ENCODE measurements at regions not wholly inside any gene's neighbourhood (a gene's known extent, or its start where the extent isn't known, plus 50 kb on each side); places are given as distances from the start of the nearest gene placed in this dataset.

DNA sequence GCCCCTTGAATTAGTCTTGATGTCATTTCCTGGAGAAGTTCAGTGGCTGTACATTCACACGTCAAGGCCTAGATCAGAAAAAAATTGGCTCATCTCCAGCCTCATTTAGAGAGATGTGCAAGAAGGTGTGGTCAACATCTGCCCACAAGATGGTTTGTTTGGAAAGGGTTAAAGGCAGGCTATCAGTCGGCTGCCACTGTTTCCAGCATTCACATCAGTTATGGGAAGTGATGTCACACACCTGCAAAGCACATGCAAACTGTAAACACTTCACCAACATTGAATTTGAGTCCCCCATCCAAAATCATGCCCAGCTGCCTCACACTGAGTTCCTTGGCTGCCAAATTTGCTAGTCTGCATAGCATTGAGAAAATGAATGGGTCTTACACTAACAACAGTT lies 498.3 kb upstream of the INTU start:
- TF ChIP-seq PPARA (CRISPR knock-in tag; IDR thresholded peaks at IDR 0.05; ENCODE audit: borderline replicate concordance) = no peak
- TF ChIP-seq CSDC2 (CRISPR knock-in tag; IDR thresholded peaks at IDR 0.05) = no peak
- TF ChIP-seq TCF4 (CRISPR knock-in tag; IDR thresholded peaks at IDR 0.05; ENCODE audit: borderline replicate concordance) = no peak
- TF ChIP-seq, protein P1, sequence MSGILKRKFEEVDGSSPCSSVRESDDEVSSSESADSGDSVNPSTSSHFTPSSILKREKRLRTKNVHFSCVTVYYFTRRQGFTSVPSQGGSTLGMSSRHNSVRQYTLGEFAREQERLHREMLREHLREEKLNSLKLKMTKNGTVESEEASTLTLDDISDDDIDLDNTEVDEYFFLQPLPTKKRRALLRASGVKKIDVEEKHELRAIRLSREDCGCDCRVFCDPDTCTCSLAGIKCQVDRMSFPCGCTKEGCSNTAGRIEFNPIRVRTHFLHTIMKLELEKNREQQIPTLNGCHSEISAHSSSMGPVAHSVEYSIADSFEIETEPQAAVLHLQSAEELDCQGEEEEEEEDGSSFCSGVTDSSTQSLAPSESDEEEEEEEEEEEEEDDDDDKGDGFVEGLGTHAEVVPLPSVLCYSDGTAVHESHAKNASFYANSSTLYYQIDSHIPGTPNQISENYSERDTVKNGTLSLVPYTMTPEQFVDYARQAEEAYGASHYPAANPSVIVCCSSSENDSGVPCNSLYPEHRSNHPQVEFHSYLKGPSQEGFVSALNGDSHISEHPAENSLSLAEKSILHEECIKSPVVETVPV (CRISPR knock-in tag; IDR thresholded peaks at IDR 0.05) = no peak
- TF ChIP-seq TOX (CRISPR knock-in tag; IDR thresholded peaks at IDR 0.05; ENCODE audit: borderline replicate concordance) = no peak
- TF ChIP-seq, protein P2, sequence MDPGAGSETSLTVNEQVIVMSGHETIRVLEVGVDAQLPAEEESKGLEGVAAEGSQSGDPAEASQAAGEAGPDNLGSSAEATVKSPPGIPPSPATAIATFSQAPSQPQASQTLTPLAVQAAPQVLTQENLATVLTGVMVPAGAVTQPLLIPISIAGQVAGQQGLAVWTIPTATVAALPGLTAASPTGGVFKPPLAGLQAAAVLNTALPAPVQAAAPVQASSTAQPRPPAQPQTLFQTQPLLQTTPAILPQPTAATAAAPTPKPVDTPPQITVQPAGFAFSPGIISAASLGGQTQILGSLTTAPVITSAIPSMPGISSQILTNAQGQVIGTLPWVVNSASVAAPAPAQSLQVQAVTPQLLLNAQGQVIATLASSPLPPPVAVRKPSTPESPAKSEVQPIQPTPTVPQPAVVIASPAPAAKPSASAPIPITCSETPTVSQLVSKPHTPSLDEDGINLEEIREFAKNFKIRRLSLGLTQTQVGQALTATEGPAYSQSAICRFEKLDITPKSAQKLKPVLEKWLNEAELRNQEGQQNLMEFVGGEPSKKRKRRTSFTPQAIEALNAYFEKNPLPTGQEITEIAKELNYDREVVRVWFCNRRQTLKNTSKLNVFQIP (CRISPR knock-in tag; IDR thresholded peaks at IDR 0.05; ENCODE audit: borderline replicate concordance, low read depth) = no peak
- no peak for TF ChIP-seq BACH2 (CRISPR knock-in tag; IDR thresholded peaks at IDR 0.05; ENCODE audit: borderline replicate concordance)
- TF ChIP-seq, protein P3, sequence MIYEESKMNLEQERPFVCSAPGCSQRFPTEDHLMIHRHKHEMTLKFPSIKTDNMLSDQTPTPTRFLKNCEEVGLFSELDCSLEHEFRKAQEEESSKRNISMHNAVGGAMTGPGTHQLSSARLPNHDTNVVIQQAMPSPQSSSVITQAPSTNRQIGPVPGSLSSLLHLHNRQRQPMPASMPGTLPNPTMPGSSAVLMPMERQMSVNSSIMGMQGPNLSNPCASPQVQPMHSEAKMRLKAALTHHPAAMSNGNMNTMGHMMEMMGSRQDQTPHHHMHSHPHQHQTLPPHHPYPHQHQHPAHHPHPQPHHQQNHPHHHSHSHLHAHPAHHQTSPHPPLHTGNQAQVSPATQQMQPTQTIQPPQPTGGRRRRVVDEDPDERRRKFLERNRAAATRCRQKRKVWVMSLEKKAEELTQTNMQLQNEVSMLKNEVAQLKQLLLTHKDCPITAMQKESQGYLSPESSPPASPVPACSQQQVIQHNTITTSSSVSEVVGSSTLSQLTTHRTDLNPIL (CRISPR knock-in tag; IDR thresholded peaks at IDR 0.05; ENCODE audit: low read depth) = no peak
- no peak for TF ChIP-seq ZNF565 (CRISPR knock-in tag; conservative IDR thresholded peaks at IDR 0.05; ENCODE audit: low read depth)
- TF ChIP-seq, protein P4, sequence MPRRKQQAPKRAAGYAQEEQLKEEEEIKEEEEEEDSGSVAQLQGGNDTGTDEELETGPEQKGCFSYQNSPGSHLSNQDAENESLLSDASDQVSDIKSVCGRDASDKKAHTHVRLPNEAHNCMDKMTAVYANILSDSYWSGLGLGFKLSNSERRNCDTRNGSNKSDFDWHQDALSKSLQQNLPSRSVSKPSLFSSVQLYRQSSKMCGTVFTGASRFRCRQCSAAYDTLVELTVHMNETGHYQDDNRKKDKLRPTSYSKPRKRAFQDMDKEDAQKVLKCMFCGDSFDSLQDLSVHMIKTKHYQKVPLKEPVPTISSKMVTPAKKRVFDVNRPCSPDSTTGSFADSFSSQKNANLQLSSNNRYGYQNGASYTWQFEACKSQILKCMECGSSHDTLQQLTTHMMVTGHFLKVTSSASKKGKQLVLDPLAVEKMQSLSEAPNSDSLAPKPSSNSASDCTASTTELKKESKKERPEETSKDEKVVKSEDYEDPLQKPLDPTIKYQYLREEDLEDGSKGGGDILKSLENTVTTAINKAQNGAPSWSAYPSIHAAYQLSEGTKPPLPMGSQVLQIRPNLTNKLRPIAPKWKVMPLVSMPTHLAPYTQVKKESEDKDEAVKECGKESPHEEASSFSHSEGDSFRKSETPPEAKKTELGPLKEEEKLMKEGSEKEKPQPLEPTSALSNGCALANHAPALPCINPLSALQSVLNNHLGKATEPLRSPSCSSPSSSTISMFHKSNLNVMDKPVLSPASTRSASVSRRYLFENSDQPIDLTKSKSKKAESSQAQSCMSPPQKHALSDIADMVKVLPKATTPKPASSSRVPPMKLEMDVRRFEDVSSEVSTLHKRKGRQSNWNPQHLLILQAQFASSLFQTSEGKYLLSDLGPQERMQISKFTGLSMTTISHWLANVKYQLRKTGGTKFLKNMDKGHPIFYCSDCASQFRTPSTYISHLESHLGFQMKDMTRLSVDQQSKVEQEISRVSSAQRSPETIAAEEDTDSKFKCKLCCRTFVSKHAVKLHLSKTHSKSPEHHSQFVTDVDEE (CRISPR knock-in tag; IDR thresholded peaks at IDR 0.05) = no peak
- no peak for TF ChIP-seq ZFP30 (CRISPR knock-in tag; IDR thresholded peaks at IDR 0.05)
- TF ChIP-seq ZNF70 (CRISPR knock-in tag; IDR thresholded peaks at IDR 0.05) = no peak
- TF ChIP-seq ESRRG (CRISPR knock-in tag; IDR thresholded peaks at IDR 0.05) = no peak
- TF ChIP-seq ZNF8 (CRISPR knock-in tag; IDR thresholded peaks at IDR 0.05) = no peak
- TF ChIP-seq OSR1 (CRISPR knock-in tag; IDR thresholded peaks at IDR 0.05) = no peak
- TF ChIP-seq ZC3H10 (CRISPR knock-in tag; IDR thresholded peaks at IDR 0.05) = no peak
- ATAC-seq = no peak

DNA sequence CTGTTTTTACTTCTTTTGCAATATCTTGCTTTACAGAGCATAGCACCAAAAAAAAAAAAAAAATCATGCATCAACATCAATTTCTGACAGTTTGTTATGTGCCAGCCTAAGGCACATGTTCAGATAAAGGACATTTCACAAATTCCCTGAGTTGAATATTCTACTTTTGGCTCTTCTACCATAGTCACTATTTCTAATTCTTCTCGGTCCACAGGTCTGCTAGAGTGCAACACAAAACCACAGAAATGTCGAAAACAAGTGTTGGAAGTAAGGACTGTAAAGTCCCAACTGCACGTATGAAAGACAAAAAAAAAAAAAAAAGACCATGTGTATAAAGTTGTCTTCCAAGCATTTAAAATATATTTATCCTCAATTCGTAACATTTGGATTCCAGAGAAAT lies 494.2 kb upstream of the INTU start:
- no peak for ATAC-seq
- TF ChIP-seq ZNF8 (CRISPR knock-in tag; IDR thresholded peaks at IDR 0.05) = no peak
- TF ChIP-seq ZFP3 (CRISPR knock-in tag; IDR thresholded peaks at IDR 0.05) = no peak
- TF ChIP-seq TOX (CRISPR knock-in tag; IDR thresholded peaks at IDR 0.05; ENCODE audit: borderline replicate concordance) = no peak

DNA sequence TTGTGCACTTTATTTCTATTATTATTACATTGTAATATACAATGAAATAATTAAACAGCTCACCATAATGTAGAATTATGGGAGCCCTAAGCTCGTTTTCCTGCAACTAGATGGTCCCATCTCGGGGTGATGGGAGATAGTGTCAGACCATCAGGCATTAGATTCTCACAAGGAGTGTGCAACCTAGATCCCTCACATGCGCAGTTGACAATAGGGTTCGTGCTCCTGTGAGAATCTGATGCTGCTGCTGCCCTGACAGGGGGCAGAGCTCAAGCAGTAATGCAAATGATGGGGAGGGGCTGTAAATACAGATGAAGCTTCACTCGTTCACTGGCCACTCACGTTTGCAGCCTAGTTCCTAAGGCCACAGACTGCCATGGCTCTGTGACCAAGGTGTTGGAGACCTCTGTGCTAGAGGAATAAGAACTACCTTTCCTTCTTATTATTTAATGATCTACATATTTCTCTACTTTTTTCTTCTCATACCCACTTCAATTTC lies 492.9 kb upstream of the INTU start:
- TF ChIP-seq, protein P4 (CRISPR knock-in tag; IDR thresholded peaks at IDR 0.05) = no peak
- no peak for TF ChIP-seq ZFP3 (CRISPR knock-in tag; IDR thresholded peaks at IDR 0.05)
- TF ChIP-seq, protein P1 (CRISPR knock-in tag; IDR thresholded peaks at IDR 0.05) = no peak
- TF ChIP-seq ZNF8 (CRISPR knock-in tag; IDR thresholded peaks at IDR 0.05) = no peak
- TF ChIP-seq ZNF70 (CRISPR knock-in tag; IDR thresholded peaks at IDR 0.05) = no peak
- no peak for TF ChIP-seq ZFP30 (CRISPR knock-in tag; IDR thresholded peaks at IDR 0.05)
- no peak for TF ChIP-seq ESRRG (CRISPR knock-in tag; IDR thresholded peaks at IDR 0.05)
- no peak for TF ChIP-seq GLIS3 (CRISPR knock-in tag; IDR thresholded peaks at IDR 0.05)
- no peak for TF ChIP-seq TCF4 (CRISPR knock-in tag; IDR thresholded peaks at IDR 0.05; ENCODE audit: borderline replicate concordance)
- no peak for TF ChIP-seq ARNTL (CRISPR knock-in tag; IDR thresholded peaks at IDR 0.05; ENCODE audit: borderline replicate concordance, low read depth)
- no peak for TF ChIP-seq PPARA (CRISPR knock-in tag; IDR thresholded peaks at IDR 0.05; ENCODE audit: borderline replicate concordance)
- TF ChIP-seq, protein P3 (CRISPR knock-in tag; IDR thresholded peaks at IDR 0.05; ENCODE audit: low read depth) = no peak
- TF ChIP-seq OSR1 (CRISPR knock-in tag; IDR thresholded peaks at IDR 0.05) = no peak
- no peak for TF ChIP-seq SNAI2 (CRISPR knock-in tag; IDR thresholded peaks at IDR 0.05)
- TF ChIP-seq ZC3H10 (CRISPR knock-in tag; IDR thresholded peaks at IDR 0.05) = no peak
- TF ChIP-seq ZNF565 (CRISPR knock-in tag; conservative IDR thresholded peaks at IDR 0.05; ENCODE audit: low read depth) = no peak
- TF ChIP-seq, protein P2 (CRISPR knock-in tag; IDR thresholded peaks at IDR 0.05; ENCODE audit: borderline replicate concordance, low read depth) = no peak
- no peak for ATAC-seq
